ENCODE measurements at regions not wholly inside any gene's neighbourhood (a gene's known extent, or its start where the extent isn't known, plus 50 kb on each side); places are given as distances from the start of the nearest gene placed in this dataset.
"Not testable (repeated sequence)": the region's sequence is repeated elsewhere in the genome, so short reads cannot be mapped to it uniquely, and the experiment has no call there.

DNA sequence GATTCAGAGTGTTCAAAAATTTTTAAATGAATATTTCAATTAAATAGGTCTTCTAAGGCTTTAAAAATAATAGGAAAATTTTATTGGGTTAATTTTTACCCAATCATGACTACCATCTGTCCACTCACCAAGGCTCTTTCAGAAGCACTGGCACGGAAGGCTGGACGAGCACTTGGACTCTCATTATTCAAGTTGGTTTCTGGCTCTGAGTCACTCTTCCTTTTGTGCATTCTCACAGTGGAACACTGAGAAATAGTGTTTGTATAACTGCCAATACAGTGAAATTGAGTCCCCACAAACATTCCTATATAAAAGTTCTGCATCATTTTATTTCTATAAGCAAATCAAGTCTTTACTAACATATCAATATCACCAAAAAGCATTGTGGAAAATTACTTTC, 1149.0 kb downstream of the EFNA5 start:
- no peak for DNase-seq

DNA sequence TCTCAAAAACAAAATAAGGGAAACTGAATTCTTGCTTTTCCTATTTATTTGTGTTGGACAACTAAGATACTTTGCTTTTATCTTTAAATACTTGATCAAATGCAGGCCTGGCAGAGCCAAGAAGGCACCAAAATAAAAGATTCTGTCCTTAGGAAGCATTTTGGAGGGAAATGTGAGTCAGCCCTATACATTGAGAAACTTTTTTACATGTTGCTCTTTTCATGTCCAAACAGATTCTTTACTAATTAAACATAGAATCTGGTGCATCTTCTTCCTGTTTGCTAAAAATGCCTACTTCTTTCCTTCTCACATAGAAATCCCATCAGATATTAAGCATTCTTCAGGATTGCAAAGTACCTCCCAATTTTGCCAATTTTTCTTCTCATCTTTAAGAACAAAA, 1160.4 kb downstream of the EFNA5 start:
- no peak for DNase-seq

DNA sequence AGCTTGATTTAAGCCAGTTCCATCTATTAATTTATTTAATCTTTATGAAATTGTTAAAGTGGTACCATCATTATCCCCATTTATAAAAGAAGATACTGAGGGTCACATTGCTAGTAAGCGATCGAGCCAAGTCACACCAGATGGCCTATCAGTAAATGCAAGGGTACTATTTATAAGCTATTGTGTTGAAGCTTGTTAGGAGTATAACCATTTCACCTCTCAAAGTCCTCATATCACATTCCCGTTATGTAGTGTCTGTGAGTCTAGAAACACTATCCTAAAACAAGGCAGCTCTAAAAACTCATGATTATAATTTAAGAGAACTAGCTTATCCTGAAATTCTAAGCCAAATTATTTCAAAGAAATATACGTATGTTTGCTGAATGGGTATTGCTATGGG, 1161.8 kb downstream of the EFNA5 start:
- no peak for DNase-seq

DNA sequence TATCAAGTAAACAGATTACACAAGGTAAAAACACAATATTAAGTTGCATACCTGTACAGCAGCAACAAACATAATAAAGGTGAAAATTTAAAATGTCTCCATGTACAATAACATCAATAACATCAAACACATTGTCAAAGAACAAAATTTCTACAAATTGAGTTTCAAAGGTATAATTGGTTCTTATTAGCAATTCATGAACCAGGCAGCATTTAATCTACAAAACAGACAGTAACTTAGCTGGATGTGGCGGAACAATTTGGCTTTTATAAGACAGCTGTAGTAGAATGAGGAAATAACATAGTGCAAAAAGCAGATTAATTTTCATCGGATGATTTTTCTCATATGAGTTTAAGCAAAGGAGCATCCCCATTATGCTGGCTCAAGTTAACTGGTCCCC, 1176.8 kb downstream of the EFNA5 start:
- no peak for DNase-seq

DNA sequence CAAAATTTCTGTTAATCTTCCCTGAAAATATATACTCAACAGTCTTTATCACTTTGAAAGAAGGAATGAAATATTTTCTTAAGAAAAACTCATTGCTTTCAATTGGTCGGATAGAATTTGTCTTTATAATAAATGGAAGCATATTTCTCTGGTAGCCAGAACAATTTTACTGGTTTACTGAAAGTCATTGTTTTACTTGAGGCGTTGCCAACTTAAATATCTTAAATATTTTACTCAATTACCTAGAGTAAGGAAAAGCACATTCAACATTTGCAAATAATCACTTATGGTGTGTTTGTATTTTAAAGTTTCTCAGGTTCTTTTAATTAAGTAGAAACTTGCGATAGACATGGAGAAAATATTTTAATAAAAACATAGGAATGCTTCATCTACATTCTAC, 1181.7 kb downstream of the EFNA5 start:
- no peak for DNase-seq

DNA sequence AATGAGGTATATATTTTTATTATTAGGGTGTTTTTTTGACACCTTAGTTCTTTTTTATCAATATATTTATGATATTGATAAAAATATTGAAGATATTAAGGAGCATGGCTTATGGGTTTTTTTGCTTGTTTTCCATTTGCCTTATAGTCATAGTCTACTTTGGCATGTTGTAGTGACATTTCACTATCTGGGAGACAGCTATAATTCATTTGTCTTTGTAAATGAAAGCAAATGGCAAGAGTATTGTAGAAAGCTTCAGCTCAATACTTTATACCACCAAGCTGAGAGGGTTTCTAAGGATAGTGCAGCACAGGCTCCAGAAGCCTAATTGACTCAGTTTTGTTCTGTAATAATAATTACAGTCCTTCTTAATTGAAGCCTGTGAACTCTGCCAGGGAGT, 1182.3 kb downstream of the EFNA5 start:
- no peak for DNase-seq

DNA sequence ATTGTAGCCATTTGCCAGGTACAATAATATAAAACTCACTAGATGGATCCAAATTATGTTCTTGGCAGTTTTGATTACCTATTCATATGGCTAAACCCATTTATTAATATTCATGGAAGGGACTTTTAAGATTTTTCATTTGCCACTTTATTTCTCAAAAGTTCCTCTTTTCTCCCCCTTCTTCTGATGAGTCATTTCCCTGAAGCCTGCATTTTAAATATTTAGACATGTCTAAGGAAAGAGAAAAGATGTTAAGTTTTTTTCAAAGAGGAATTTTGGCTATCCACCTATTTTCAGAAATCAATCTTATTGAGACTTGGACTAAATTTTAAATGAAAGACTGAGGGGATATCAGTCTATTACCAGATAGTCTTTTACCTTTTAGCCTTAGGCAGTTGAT, 1189.4 kb downstream of the EFNA5 start:
- DNase-seq, result no peak

DNA sequence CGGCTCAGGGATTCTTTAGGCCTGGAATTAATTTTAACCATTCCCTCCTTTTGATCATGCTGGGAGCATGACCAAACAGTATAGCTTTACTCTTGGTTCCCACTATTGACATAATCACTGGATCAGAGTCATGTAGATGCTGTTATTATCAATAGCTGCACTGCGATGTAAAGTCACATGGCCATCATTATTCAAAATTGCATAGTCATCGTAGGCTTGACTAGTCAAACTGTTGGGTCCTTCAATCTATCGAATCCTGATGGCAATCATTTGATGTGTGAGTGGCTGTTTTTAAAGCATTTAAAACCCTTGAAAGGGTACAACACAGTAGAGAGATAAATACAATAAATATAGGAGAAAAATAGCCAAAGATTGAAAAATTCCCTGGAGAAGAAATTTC, 1194.1 kb downstream of the EFNA5 start:
- no peak for DNase-seq

DNA sequence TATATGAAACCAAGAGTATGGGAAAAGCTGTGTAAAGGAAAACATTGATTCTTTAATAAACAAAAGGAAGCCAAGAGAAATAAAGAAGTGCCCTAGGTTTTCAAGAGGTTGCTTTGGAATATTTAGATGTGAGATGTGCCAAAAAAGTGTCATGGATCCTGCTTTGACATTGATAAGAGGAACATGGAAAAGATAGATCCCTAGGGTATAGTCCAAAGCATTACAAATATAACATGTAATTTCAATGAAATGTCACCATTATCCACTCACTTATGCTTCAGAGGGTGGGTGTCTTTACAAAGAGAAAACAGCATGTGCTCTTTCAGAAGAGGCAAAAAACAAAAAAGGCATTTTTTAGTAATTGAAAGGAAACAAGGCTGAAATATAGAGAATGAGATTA, 1196.7 kb downstream of the EFNA5 start:
- no peak for DNase-seq

DNA sequence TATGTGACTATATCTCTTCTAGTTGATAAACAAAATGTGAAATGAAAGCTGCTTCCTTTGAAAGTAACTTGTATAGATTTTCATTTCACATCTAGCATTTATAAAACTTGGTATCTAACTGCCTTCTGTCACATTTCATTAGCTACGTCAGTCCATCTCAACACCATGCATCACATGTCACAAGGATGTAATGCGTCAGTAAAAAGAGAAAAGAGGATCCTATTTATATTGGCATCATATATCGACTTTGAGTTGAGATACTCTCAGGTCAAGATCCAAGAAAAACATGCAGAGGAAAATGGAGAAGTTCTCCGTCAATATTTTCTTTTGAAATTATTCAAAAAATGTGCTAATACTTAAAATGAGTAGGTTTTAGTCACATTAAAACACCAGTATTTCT, 1211.2 kb downstream of the EFNA5 start:
- no peak for DNase-seq

DNA sequence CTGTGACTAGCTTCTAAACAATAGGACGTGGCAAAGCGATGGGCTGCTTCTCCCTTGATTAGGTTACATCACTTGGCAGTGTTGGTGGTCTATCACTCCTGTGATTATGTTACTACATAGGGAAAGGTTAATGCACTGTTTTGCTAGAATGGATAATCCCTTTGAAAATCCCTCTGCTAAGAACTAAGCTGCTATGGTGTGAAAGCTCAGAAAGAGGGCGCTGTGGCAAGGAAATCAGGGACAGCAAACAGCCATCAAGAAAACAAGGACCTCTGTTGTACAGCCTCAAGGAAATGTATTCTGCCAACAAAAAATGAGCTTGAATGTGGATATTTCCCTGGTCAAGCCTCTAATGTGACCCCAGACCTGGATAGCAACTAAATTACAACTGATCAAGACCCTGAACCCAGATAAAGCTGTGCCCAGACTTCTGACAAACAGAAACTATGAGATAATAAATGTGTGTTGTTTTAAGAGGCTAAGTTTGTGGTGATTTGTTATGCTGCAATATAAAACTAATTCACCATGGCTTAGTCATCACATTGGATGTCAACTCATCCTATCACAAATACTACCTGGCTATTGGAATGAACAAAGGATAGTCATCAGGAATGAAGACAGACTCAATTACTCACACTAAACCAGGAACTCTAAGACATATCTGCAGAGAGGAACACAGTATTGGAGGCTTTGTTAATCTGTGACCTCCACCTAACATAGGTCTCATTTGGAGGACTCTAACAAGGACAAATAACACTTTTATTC, 1215.9 kb downstream of the EFNA5 start:
- DNase-seq, result no peak

DNA sequence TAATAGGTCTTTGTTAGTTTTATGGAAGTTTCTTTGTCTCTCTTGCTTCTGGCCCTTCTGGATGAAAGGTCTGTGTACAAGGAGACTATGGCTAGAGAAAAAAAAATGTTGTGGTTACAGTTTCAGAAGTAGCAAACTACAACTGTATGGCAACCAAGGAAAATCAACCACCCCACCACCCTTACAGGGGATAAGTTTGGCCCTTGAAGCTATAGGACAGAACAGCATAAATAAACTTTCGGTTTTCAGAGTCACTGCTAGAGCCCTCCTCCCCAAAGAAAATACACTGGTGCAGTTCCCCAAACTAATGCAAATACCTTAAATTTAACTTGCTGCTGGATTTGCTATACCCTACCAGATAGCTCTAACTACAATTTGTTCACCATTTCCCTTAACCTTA, 1216.7 kb downstream of the EFNA5 start:
- no peak for DNase-seq

DNA sequence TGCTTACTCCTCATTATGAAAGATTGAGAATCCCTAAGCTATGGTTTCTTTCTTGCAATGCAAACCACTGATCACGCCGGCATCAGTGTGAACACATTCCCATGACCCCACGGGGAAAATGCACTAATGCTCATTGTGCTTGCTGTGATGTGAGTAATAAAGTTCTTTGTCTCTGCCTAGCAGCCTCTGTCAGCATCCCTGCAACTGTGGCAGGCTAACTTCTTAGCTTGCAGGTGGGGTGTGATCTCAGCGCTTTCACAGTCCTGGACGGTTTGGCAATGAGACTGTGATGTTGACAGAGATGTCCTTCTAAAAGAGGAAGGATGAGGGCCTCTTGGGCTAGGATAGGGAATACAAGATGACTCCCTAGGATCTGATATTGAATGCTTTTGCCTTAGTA, 1218.7 kb downstream of the EFNA5 start:
- DNase-seq, result no peak

DNA sequence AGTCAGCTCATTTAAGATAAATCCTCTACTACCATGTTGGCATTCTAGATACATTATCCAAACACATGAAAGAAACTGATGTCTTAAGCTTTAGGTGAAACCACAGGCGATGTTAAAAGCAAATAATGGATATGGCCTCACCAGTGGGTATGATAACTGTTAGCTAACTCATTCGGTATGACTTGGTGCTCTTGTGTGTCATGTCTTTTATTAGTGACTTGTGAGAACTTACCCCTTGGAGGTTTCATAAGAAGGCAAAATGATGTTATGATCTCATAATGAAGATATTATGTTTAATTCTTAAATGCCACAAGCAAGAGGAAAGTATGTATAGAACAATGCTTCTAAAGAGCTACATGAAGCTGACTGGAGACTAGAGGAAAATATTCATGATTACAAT, 1227.0 kb downstream of the EFNA5 start:
- no peak for DNase-seq

DNA sequence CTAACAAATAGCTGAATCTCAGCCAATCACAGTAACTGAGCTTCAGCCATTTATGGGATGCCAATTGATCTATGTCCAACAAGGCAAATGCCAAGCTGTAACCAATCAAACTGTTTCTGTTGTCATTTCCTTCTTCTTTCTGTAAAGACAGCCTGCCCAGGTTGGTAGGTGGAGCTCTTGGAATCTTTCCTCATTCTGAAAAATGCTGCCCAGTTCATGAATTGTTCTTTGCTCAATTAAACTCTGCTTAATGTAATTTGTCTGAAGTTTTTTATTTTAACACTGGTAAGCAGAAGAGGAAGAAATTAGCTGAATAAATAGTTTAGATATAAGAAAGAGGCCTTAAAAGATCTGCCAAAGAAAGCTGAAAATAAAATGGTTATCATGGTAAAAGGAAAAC, 1235.6 kb downstream of the EFNA5 start:
- no peak for DNase-seq

DNA sequence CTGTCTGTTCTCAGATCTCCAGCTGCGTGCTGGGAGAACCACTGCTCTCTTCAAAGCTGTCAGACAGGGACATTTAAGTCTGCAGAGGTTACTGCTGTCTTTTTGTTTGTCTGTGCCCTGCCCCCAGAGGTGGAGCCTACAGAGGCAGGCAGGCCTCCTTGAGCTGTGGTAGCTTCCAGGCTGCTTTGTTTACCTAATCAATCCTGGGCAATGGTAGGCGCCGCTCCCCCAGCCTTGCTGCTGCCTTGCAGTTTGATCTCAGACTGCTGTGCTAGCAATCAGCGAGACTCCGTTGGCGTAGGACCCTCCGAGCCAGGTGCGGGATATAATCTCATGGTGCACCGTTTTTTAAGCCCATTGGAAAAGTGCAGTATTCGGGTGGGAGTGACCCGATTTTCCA, 1240.0 kb downstream of the EFNA5 start:
- not testable (repeated sequence) for DNase-seq

DNA sequence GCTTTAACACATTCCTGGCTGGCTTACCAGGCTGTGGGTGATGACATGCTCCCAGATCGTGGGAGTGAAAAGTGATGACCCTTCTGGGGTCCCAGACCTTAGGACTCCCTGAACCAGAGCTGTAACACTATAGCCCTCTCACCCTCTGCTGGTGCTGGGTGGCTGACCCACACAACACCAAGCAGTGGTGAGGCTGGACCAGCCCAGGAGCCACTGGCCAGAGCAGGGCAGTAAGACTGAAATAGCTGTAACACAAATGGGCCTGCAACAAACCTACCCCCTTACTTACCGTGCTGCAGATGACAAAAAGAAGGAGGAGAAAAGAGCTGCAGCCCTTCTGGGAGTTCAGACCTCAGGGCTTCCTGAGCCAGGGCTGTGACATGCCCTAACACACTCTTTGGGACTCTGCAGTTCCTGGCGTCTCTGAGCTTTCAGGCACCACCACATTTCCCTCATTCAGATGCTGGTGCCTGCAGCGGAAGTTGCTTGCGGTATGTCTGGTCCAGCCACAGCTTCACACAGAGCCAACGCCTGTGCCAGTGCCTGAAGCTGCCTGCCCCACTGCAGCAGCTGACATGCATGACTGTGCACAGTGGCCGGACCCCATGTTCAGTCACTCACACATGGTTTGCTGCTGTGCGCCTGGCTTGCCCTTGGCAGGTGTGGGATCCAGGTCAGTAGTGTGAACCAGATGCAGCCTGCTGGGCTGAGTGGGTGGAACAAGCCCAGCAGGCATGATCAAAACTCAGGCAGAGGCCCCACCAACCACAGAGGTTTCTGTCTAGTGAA, 1247.4 kb downstream of the EFNA5 start:
- DNase-seq, result no peak

DNA sequence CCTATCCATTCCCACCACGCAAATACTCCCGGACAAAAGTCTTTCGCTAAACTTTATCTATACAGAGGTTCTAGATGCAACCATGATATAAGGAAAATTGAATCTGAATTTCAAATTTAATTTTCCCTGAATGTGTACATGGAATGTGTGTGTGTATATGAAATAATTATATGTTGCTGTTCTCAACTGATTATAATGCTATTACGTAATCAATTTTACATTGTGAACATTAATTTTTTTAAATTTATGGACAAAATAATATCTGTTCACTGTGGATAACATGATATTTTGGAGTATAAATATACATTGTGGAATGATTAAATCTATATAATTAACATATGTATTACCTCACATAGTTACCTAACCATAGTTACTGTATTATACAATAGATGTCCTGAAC, 1250.6 kb downstream of the EFNA5 start:
- no peak for DNase-seq

DNA sequence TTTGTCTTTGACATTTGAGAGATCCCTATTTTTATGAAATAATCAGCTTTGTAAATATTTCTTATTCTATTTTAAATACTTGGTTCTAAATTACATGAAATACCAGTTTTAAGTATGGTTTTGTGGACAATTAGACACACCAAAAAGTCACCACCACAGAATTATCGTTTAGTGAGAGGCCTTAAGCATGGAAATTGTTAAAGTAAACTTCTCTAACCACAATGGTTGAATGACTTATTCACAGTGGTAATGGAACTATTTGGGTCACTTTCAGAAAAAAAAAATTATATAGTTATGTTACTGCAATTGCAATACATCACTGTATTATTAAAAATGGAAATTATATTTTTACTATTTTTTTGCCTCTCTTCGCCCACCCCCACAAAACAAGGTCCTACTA, 1252.5 kb downstream of the EFNA5 start:
- no peak for DNase-seq

DNA sequence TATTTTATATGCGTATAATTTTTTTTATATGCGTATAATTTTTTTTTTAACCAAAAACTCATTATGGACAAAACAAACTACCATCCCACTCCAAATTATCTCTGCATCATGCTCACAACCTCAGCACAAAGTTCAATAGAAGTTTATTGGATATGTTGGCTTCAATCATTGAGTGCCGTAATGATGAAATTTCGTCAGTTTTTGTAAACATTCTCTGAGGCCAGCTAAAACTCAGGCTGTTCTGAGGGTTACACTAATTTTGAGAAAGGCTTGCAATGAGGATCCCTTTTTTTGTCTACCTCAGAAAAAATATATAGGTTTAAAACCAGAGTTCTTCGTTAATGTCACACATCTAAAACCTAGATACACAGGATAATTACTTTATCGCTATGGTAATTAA, 1253.2 kb downstream of the EFNA5 start:
- no peak for DNase-seq

DNA sequence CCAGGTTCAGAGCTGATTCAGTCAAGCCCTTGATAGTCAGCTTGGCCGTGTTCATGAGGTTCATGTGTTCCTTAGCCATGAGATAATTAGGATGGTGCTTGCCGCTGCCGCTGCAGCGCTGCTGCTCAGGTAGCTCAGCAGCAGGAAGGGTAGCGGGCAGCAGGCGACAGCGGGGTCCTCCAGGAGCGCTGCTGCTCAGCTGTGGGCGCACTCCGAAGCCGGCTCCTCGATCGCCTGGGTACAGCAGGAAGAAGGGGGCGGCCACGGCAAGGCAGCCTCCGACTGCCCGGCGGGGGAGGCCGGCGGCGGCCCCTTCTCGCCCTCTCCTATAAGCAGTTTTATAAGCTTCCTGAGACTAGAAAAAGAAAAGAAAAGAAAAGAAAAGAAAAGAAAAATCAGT, 1253.6 kb downstream of the EFNA5 start:
- DNase-seq, result no peak

DNA sequence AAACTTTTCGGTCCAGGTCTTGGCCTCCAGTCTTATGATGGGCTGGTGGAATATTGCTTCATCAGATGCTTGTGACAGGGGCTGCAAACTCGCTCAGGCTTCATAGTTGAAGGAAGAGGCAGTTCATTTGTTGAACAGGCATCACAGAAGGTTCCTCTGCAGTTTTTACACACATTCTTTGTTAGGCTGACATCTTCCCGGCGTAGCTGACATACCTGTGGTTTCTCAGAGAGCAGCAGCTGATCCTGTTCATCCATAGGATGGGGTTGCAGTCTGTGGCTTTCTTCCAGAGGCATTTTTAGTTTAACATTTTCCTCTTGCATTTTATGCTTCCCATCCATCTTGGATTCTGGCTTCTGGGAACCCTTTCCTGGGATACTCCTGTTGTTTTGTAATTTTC, 1255.2 kb downstream of the EFNA5 start:
- DNase-seq, result no peak

DNA sequence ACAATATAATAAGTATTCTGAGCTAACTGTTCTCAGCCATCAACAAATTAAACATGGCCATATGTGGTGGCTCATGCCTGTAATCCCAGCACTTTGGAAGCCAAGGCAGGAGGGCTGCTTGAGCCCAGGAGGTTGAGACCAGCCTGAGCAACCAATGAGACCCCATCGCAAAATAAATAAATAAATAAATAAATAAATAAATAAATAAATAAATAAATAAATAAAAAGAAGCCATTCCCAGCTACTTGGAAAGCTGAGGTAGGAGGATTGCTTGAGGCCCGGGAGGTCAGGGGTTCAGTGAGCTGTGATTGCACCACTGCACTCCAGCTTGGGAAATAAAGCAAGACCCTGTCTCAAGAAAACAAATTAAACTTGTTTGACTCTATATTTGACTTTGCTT, 1256.4 kb downstream of the EFNA5 start:
- no peak for DNase-seq

DNA sequence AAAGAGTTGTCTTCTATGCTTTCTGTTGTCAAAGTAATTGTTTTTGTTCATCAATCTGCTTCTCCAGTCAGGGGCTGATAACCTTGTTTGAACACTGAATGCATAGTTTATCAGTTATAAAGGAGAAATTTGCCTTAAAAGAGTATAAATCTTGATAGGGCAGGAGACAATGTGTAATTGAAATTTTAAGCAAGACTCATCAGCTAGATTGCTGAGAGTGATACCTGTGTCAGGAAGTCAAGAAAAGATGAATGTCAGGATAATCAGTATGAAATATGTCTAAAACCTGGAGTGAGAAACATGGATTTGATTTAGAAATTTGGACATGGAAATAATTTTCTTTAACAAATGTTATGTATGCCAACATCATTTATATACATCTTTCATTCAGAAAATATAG, 1258.1 kb downstream of the EFNA5 start:
- DNase-seq, result no peak

DNA sequence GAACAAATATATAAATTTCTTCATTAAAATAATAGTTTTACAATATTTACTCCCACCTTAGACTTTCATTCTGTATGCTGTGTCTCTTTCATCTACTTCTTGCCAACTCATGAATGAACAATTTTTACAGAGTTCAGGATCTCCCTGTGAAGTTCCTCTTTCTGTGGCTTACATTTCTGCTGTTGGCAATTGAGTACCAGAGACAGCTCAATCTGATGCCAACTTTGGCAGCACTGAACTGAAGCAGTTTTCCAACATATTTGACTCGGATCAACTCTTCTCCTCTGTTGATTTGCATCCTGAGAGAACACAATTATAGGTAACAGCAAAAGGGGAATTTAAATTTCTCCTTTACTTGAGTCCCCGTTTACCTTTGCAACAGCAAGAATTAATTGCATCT, 1262.2 kb downstream of the EFNA5 start:
- no peak for DNase-seq

All from DMS 273 treated with DMSO at 0.1 percent for 48 hours (cell line).